GM12878 (cell line): ENCODE measurements at regions not wholly inside any gene's neighbourhood (a gene's known extent, or its start where the extent isn't known, plus 50 kb on each side); places are given as distances from the start of the nearest gene placed in this dataset.

Experiments used
- CEBPB ChIP-seq, 2 experiments: fragments of 150-350 bp in 1 of 2; IDR thresholded peaks; 2 replicates each; pipeline ENCODE4 v1.6.1; 2012 to 2014; ENCODE audit warnings: low read depth in 2 of 2, low read length in 2 of 2, borderline replicate concordance in 1 of 2, inconsistent platforms in 1 of 2
- SREBF2 ChIP-seq: IDR thresholded peaks from 2 replicates; pipeline ENCODE4 v1.6.1; 2012; ENCODE audit warnings: mild to moderate bottlenecking, low read length
- ZNF24 ChIP-seq: fragments of 450-650 bp; IDR thresholded peaks from 2 replicates; pipeline ENCODE4 v1.6.1; 2017; ENCODE audit warnings: antibody characterized with exemption, mild to moderate bottlenecking
- TF ChIP-seq, protein P1 (sequence below), 3 experiments: IDR thresholded peaks in 2 of 3; conservative IDR thresholded peaks in 1 of 3; 2 replicates each; pipeline ENCODE4 v1.5.1; 2011; ENCODE audit warnings: low read depth in 3 of 3, low read length in 3 of 3, mild to moderate bottlenecking in 3 of 3, control low read depth in 2 of 3, moderate library complexity in 2 of 3, inconsistent platforms in 1 of 3, mixed read lengths in 1 of 3; ENCODE audit not compliant: control insufficient read depth in 2 of 3, insufficient read depth in 1 of 3; ENCODE audit errors: extremely low read depth in 1 of 3
- TF ChIP-seq, protein P2 (sequence below): fragments of 450-650 bp; IDR thresholded peaks from 2 replicates; pipeline ENCODE4 v1.6.1; 2014; ENCODE audit warnings: mild to moderate bottlenecking

DNA sequence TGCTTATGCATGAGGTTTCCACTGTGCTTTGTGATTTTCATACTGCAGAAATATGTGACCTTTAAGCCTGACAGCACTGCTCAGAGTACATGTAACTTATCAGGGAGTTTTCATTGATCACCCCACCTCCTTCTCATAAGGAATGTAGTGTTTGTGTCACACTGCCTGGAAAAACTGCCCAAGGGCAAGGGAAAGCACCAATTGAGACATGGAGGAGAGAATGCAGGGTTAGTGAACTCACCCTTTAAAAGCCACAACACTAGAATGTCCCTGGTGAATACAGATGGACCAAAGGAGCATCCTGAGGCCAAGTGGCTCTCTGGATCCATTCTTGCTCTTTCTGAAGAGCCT, 147.2 kb upstream of the SPATS2L start:
- TF ChIP-seq, protein P1, sequence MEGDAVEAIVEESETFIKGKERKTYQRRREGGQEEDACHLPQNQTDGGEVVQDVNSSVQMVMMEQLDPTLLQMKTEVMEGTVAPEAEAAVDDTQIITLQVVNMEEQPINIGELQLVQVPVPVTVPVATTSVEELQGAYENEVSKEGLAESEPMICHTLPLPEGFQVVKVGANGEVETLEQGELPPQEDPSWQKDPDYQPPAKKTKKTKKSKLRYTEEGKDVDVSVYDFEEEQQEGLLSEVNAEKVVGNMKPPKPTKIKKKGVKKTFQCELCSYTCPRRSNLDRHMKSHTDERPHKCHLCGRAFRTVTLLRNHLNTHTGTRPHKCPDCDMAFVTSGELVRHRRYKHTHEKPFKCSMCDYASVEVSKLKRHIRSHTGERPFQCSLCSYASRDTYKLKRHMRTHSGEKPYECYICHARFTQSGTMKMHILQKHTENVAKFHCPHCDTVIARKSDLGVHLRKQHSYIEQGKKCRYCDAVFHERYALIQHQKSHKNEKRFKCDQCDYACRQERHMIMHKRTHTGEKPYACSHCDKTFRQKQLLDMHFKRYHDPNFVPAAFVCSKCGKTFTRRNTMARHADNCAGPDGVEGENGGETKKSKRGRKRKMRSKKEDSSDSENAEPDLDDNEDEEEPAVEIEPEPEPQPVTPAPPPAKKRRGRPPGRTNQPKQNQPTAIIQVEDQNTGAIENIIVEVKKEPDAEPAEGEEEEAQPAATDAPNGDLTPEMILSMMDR (IDR thresholded peaks at IDR 0.05 in 2 of 3, conservative IDR thresholded peaks at IDR 0.05 in 1 of 3; ENCODE audit: control insufficient read depth in 2 of 3, extremely low read depth in 1 of 3, insufficient read depth in 1 of 3, low read depth in 3 of 3, low read length in 3 of 3), result no peak
- TF ChIP-seq, protein P2, sequence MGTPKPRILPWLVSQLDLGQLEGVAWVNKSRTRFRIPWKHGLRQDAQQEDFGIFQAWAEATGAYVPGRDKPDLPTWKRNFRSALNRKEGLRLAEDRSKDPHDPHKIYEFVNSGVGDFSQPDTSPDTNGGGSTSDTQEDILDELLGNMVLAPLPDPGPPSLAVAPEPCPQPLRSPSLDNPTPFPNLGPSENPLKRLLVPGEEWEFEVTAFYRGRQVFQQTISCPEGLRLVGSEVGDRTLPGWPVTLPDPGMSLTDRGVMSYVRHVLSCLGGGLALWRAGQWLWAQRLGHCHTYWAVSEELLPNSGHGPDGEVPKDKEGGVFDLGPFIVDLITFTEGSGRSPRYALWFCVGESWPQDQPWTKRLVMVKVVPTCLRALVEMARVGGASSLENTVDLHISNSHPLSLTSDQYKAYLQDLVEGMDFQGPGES, result no peak
- TF ChIP-seq SREBF2 (no peak), ZNF24 (no peak), CEBPB (IDR thresholded peaks at IDR 0.05; ENCODE audit: borderline replicate concordance in 1 of 2, low read depth in 2 of 2, low read length in 2 of 2) (no peak)
